ENCODE measurements at regions not wholly inside any gene's neighbourhood (a gene's known extent, or its start where the extent isn't known, plus 50 kb on each side); places are given as distances from the start of the nearest gene placed in this dataset.

- H3K4me3 ChIP-seq (ENCODE audit: low read depth, low read length), result no peak overlapping the region
- peak; percentile 73 for DNase-seq (ENCODE audit: low read depth)
- TF ChIP-seq CTCF (IDR thresholded peaks at IDR 0.05; ENCODE audit: low read depth, low read length) (peak; percentile 17), MYC (IDR thresholded peaks at IDR 0.05; ENCODE audit: low read depth, low read length) (no peak)
These were observed 581.4 kb upstream of the DIPK2B start for GRCh38 chrX:45781901-45782553.

- no peak for TF ChIP-seq MYC (IDR thresholded peaks at IDR 0.05; ENCODE audit: low read depth, low read length)
- no peak for TF ChIP-seq POLR2A (IDR thresholded peaks at IDR 0.05; ENCODE audit: extremely low read depth, insufficient read length)
- TF ChIP-seq CTCF (IDR thresholded peaks at IDR 0.05; ENCODE audit: low read depth, low read length), result no peak
- TF ChIP-seq MAX (IDR thresholded peaks at IDR 0.05; ENCODE audit: low read depth, low read length), result no peak
- H3K4me3 ChIP-seq (ENCODE audit: low read depth, low read length), result no peak overlapping the region
- DNase-seq (ENCODE audit: low read depth), result peak; percentile 58
These were observed 577.9 kb upstream of the DIPK2B start for GRCh38 chrX:45778616-45779015.

GRCh38 chrX:45777366-45777765 is 576.7 kb upstream of the DIPK2B start:
- H3K4me3 ChIP-seq (ENCODE audit: low read depth, low read length), result no peak overlapping the region
- TF ChIP-seq MYC (IDR thresholded peaks at IDR 0.05; ENCODE audit: low read depth, low read length), result no peak
- no peak for TF ChIP-seq CTCF (IDR thresholded peaks at IDR 0.05; ENCODE audit: low read depth, low read length)
- TF ChIP-seq MAX (IDR thresholded peaks at IDR 0.05; ENCODE audit: low read depth, low read length), result no peak
- no peak for TF ChIP-seq POLR2A (IDR thresholded peaks at IDR 0.05; ENCODE audit: extremely low read depth, insufficient read length)
- no peak for DNase-seq (ENCODE audit: low read depth)

- no peak overlapping the region for H3K4me3 ChIP-seq (ENCODE audit: low read depth, low read length)
- DNase-seq (ENCODE audit: low read depth), result no peak
- TF ChIP-seq CTCF (IDR thresholded peaks at IDR 0.05; ENCODE audit: low read depth, low read length) (no peak), MAX (IDR thresholded peaks at IDR 0.05; ENCODE audit: low read depth, low read length) (no peak), POLR2A (IDR thresholded peaks at IDR 0.05; ENCODE audit: extremely low read depth, insufficient read length) (no peak), MYC (IDR thresholded peaks at IDR 0.05; ENCODE audit: low read depth, low read length) (no peak)
These were observed 574.8 kb upstream of the DIPK2B start for GRCh38 chrX:45775468-45775867.

- H3K4me3 ChIP-seq (ENCODE audit: low read depth, low read length), result no peak overlapping the region
- peak; percentile 68 for DNase-seq (ENCODE audit: low read depth)
- TF ChIP-seq MYC (IDR thresholded peaks at IDR 0.05; ENCODE audit: low read depth, low read length), result no peak
- no peak for TF ChIP-seq CTCF (IDR thresholded peaks at IDR 0.05; ENCODE audit: low read depth, low read length)
- TF ChIP-seq MAX (IDR thresholded peaks at IDR 0.05; ENCODE audit: low read depth, low read length), result no peak
- no peak for TF ChIP-seq POLR2A (IDR thresholded peaks at IDR 0.05; ENCODE audit: extremely low read depth, insufficient read length)
These were observed 574.3 kb upstream of the DIPK2B start for GRCh38 chrX:45774961-45775360.

GRCh38 chrX:45773572-45773971 is 572.9 kb upstream of the DIPK2B start:
- no peak for DNase-seq (ENCODE audit: low read depth)
- H3K4me3 ChIP-seq (ENCODE audit: low read depth, low read length), result no peak overlapping the region
- TF ChIP-seq MAX (IDR thresholded peaks at IDR 0.05; ENCODE audit: low read depth, low read length), result no peak
- TF ChIP-seq MYC (IDR thresholded peaks at IDR 0.05; ENCODE audit: low read depth, low read length), result no peak
- no peak for TF ChIP-seq CTCF (IDR thresholded peaks at IDR 0.05; ENCODE audit: low read depth, low read length)
- no peak for TF ChIP-seq POLR2A (IDR thresholded peaks at IDR 0.05; ENCODE audit: extremely low read depth, insufficient read length)

Data from NB4 (cell line).